Activated T-helper 1 cell treated with anti-CD3 and anti-CD28 coated beads, Interleukin-12 subunit alpha, Interleukin-12 subunit beta, Interleukin-2, Interleukin-4 antibody, amounts not matched to agents 30 ng/mL and 10 ng/mL and 1 ng/mL, durations not matched to agents 14 hours and 24 hours and 36 hours (primary cell): ENCODE measurements at regions not wholly inside any gene's neighbourhood (a gene's known extent, or its start where the extent isn't known, plus 50 kb on each side); places are given as distances from the start of the nearest gene placed in this dataset.
"Not testable (repeated sequence)": the region's sequence is repeated elsewhere in the genome, so short reads cannot be mapped to it uniquely, and the experiment has no call there.

Source experiments
- DNase-seq: peaks from one replicate; pipeline ENCODE4 v3.0.0; 2021; ENCODE audit warnings: low spot score
- H3K27ac Mint-ChIP-seq: one replicate; pipeline ENCODE4 v1.8.0; 2021; ENCODE audit warnings: mild to moderate bottlenecking, mixed read lengths
- H3K27me3 Mint-ChIP-seq: one replicate; pipeline ENCODE4 v1.8.0; 2022; ENCODE audit warnings: mild to moderate bottlenecking, moderate library complexity, mixed read lengths; ENCODE audit not compliant: insufficient read depth
- H3K36me3 Mint-ChIP-seq: one replicate; pipeline ENCODE4 v1.8.0; 2021; ENCODE audit warnings: low read depth, mixed read lengths
- H3K4me1 Mint-ChIP-seq: one replicate; pipeline ENCODE4 v1.8.0; 2021; ENCODE audit warnings: low read depth, mixed read lengths
- H3K4me3 Mint-ChIP-seq: one replicate; pipeline ENCODE4 v1.8.0; 2021; ENCODE audit warnings: mild to moderate bottlenecking, moderate library complexity, mixed read lengths
- H3K9me3 Mint-ChIP-seq: one replicate; pipeline ENCODE4 v1.8.0; 2021; ENCODE audit warnings: mixed read lengths
- intact Hi-C: fragments of 100-400 bp; cut with micrococcal nuclease; formaldehyde crosslinking; loops from one replicate; pipeline ENCODE4 v1.15.1; 2024

DNA sequence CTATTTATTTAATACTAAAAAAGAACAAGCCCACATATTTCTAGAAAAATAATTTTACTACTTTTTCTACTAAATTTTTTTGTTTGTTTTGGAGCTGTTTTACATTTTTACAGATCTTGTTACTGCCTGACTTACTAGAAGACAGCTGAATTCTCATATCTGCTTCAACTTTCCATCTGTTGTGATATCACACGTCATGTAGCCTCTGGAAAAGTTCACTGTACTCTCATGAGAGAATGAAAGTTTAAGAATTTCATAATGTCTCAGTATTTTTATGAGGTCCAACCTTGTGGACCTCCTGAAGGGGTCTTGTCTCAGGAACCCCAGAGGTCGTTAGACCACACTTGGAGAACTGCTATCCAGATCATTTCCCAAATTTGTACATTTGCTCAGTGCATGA, 81.7 kb upstream of the MTHFD1L start:
- peaks cover 3% of the 10 kb centered on the region for H3K27me3 Mint-ChIP-seq
- no peak overlapping the region for H3K4me3 Mint-ChIP-seq
- H3K9me3 Mint-ChIP-seq, result no peaks in the 10 kb centered on the region
- H3K4me1 Mint-ChIP-seq, result no peaks in the 10 kb centered on the region
- DNase-seq, result no peak
- H3K36me3 Mint-ChIP-seq, result no peaks in the 10 kb centered on the region
- no peak overlapping the region for H3K27ac Mint-ChIP-seq
- intact Hi-C loops, result no loop called here

DNA sequence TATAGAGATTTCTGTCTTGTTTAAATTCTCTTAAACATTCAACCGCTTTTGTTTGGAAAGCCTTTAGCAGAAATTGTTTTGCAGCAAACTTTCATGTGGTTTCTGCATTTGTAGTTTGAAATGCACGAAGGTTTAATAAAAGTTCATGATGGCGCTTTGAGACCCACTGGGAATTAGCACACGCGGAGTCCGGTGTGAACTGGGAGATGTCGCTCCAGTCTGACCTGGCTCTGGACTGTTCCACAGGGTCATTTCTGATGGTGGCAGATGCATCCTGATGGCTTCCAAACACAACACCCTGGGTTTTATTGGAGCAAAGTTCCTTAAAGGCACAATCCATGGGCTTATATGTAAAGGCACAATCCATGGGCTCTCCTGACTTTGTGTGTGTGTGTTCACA, 78.1 kb upstream of the MTHFD1L start:
- H3K27ac Mint-ChIP-seq, result no peak overlapping the region
- DNase-seq, result no peak
- H3K4me1 Mint-ChIP-seq, result no peaks in the 10 kb centered on the region
- intact Hi-C loops, result no loop called here
- no peaks in the 10 kb centered on the region for H3K9me3 Mint-ChIP-seq
- H3K4me3 Mint-ChIP-seq, result no peak overlapping the region
- H3K27me3 Mint-ChIP-seq, result peaks cover 3% of the 10 kb centered on the region
- no peaks in the 10 kb centered on the region for H3K36me3 Mint-ChIP-seq

- intact Hi-C loops, result no loop called here
Measured at GRCh38 chr6:150788089-150788488, 77.4 kb upstream of the MTHFD1L start.

DNA sequence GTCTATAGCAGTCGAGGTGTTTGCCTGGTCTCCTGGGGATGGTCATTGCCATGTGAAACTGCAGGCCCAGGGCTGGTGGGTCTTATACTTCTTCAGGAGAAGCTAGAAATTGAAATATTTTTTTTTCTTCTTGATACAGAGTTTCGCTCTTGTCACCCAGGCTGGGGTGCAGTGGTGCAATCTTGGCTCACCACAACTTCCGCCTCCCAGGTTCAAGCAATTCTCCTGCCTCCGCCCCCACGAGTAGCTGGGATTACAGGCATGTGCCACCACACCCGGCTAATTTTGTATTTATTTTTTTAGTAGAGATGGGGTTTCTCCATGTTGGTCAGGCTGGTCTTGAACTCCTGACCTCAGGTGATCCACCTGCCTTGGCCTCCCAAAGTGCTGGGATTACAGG, 75.6 kb upstream of the MTHFD1L start:
- H3K27me3 Mint-ChIP-seq, H3K27ac Mint-ChIP-seq, H3K36me3 Mint-ChIP-seq, H3K9me3 Mint-ChIP-seq, H3K4me1 Mint-ChIP-seq, intact Hi-C loops, DNase-seq, H3K4me3 Mint-ChIP-seq: not testable (repeated sequence)

More at GRCh38 chr6:150788089-150788488, 77.4 kb upstream of the MTHFD1L start:
- peaks cover under 1% of the 10 kb centered on the region for H3K27me3 Mint-ChIP-seq
- no peak for DNase-seq
- no peak overlapping the region for H3K27ac Mint-ChIP-seq
- H3K4me1 Mint-ChIP-seq, result no peaks in the 10 kb centered on the region
- no peaks in the 10 kb centered on the region for H3K36me3 Mint-ChIP-seq
- no peaks in the 10 kb centered on the region for H3K9me3 Mint-ChIP-seq
- no peak overlapping the region for H3K4me3 Mint-ChIP-seq

DNA sequence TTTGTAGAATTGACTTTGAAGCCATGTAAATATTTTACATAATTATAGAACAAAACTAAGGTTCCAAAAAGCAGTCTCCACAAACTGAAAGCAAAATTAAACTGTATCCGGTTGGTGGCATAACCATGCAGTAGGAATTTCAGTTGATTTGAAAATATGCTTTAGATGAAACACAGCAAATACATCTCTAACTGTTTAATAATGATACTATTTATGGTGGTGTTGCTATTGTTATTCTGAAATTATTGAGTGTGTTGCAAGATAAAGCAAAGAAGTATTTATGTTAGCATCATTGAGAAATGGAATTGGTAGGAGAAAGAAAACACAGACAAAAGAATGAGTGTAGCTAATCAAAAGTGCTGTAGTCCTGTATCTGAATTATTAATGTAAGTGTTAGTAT, 73.8 kb upstream of the MTHFD1L start:
- H3K4me1 Mint-ChIP-seq, result no peaks in the 10 kb centered on the region
- intact Hi-C loops, result no loop called here

GRCh38 chr6:150797949-150798348, 67.6 kb upstream of the MTHFD1L start:
- Mint-ChIP-seq H3K4me3 (no peak overlapping the region), H3K27ac (no peak overlapping the region), H3K36me3 (no peaks in the 10 kb centered on the region), H3K27me3 (peaks cover 9% of the 10 kb centered on the region), H3K9me3 (no peaks in the 10 kb centered on the region), H3K4me1 (no peaks in the 10 kb centered on the region)
- no peak for DNase-seq
- intact Hi-C loops, result no loop called here

More for the DNA sequence above, 73.8 kb upstream of the MTHFD1L start:
- no peak for DNase-seq
- Mint-ChIP-seq H3K9me3 (no peaks in the 10 kb centered on the region), H3K4me3 (no peak overlapping the region), H3K36me3 (no peaks in the 10 kb centered on the region), H3K27ac (no peak overlapping the region), H3K27me3 (no peaks in the 10 kb centered on the region)

DNA sequence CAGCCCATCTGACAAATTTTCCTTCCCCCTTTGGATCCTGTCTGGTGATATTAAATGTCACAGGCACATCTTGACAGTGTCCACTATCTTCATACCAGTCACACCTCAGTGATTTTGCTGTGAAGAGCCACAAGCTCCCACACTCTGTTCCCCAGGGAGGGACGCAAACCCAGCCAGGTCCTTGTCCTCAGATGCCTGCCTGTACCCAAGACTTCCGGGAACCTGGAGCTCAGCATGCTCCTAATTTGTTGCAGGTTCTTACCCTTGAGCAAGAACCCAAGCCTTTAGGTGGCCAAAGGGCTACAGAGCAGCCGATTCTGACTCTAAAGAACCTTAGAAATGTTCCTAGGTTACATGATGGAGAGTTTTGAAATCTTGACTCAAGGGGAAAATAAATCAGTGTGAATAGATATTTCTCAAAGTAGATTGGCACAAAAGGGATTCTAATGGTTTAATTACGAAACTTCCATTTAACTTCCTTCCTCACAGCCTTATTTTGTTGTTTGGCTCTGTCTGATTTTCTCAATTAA, 66.2 kb upstream of the MTHFD1L start:
- no peaks in the 10 kb centered on the region for H3K9me3 Mint-ChIP-seq
- no peaks in the 10 kb centered on the region for H3K4me1 Mint-ChIP-seq
- H3K4me3 Mint-ChIP-seq, result no peak overlapping the region
- no peak for DNase-seq
- H3K27me3 Mint-ChIP-seq, result peaks cover 9% of the 10 kb centered on the region
- no peak overlapping the region for H3K27ac Mint-ChIP-seq
- no peaks in the 10 kb centered on the region for H3K36me3 Mint-ChIP-seq
- intact Hi-C loops, result no loop called here

DNA sequence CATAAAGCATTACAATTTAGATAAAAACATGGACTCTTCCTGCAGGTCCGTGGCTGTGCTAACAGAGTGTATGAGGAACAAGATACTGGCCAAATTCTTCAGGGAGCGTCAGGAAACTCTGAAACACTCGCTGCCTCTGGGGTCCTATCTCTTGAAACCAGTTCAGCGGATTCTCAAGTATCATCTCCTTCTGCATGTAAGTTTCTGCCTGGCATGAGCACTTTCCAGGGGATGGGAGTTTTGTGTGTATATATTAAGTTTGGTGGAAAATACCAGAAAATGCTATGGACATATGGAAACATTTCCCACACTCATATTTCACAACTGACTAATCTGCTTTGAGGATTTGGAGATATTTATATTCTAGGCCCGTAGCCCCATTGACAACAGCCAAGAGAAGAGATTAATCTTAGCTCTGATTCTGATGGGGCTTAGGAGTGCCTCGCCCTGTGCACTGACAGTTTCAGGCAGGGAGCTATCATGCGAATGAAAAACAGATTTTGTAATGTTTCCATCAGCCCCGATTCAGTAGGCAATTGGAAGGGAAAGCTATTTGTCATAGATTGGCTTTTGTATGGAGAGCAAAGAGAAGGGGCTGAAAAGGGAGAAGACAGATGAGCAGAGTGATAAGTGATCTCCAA, 64.7 kb upstream of the MTHFD1L start:
- Mint-ChIP-seq H3K9me3 (no peaks in the 10 kb centered on the region), H3K4me3 (no peak overlapping the region), H3K27me3 (peaks cover 9% of the 10 kb centered on the region), H3K36me3 (no peaks in the 10 kb centered on the region), H3K4me1 (no peaks in the 10 kb centered on the region), H3K27ac (no peak overlapping the region)
- DNase-seq, result no peak
- intact Hi-C loops, result no loop called here

- Mint-ChIP-seq H3K4me3 (no peak overlapping the region), H3K27me3 (peaks cover 2% of the 10 kb centered on the region), H3K27ac (no peak overlapping the region), H3K9me3 (no peaks in the 10 kb centered on the region), H3K4me1 (no peaks in the 10 kb centered on the region), H3K36me3 (no peaks in the 10 kb centered on the region)
- intact Hi-C loops, result no loop called here
- DNase-seq, result no peak
Measured at GRCh38 chr6:150806790-150807189, 58.7 kb upstream of the MTHFD1L start.

- Mint-ChIP-seq H3K4me3 (no peak overlapping the region), H3K36me3 (no peaks in the 10 kb centered on the region), H3K27me3 (peaks cover 6% of the 10 kb centered on the region), H3K27ac (peak overlapping the region; percentile 33), H3K9me3 (no peaks in the 10 kb centered on the region), H3K4me1 (peaks cover 9% of the 10 kb centered on the region)
- no peak for DNase-seq
- intact Hi-C loops, result loop anchor here (10.0 kb wide), 2 partner anchors 879 to 979 kb away; no protein-coding TSS in a partner anchor
Measured at GRCh38 chr6:150813319-150813992, 52.0 kb upstream of the MTHFD1L start.

DNA sequence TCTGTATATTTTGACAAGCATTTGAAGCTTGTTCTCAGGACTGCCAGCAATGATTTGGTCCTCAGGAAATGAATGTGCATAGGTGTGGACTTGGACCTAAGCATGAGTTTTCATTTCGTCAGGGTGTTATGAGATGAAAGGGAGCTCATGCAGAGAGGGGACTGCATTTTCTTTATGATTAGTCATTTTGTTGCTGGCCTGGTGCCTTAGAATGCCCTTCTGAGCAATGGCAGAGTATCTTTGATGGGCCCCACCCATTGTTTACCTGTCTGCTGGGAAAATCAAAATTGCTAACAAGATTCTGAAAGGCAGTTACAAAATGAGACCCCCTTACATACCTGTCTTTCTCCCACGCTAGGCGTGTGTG, 51.5 kb upstream of the MTHFD1L start:
- Mint-ChIP-seq H3K27me3 (peaks cover 8% of the 10 kb centered on the region), H3K9me3 (no peaks in the 10 kb centered on the region), H3K36me3 (no peaks in the 10 kb centered on the region), H3K4me3 (no peak overlapping the region), H3K27ac (peak overlapping the region; percentile 33), H3K4me1 (peaks cover 9% of the 10 kb centered on the region)
- intact Hi-C loops, result loop anchor here (2.0 to 10.0 kb wide), 4 partner anchors 51 to 979 kb away; partner anchors contain the start of gene MTHFD1L
- no peak for DNase-seq
